ENCODE measurements at regions not wholly inside any gene's neighbourhood (a gene's known extent, or its start where the extent isn't known, plus 50 kb on each side); places are given as distances from the start of the nearest gene placed in this dataset.
"Not testable (repeated sequence)": the region's sequence is repeated elsewhere in the genome, so short reads cannot be mapped to it uniquely, and the experiment has no call there.

- no peak for DNase-seq (ENCODE audit: low read depth)
Observed at GRCh38 chr1:229156872-229157271, 114.0 kb upstream of the RAB4A start.

- DNase-seq (ENCODE audit: low read depth) = no peak
Observed at GRCh38 chr1:229157480-229157879, 113.4 kb upstream of the RAB4A start.

- no peak for DNase-seq (ENCODE audit: low read depth)
Observed at GRCh38 chr1:229158341-229158921, 112.5 kb upstream of the RAB4A start.

- no peak for DNase-seq (ENCODE audit: low read depth)
Observed at GRCh38 chr1:229158927-229159326, 112.0 kb upstream of the RAB4A start.

GRCh38 chr1:229159668-229160544 lies 111.0 kb upstream of the RAB4A start:
- DNase-seq (ENCODE audit: low read depth) = no peak

- no peak for DNase-seq (ENCODE audit: low read depth)
Observed at GRCh38 chr1:229161740-229162139, 109.2 kb upstream of the RAB4A start.

GRCh38 chr1:229162825-229163515 lies 107.9 kb upstream of the RAB4A start:
- no peak for DNase-seq (ENCODE audit: low read depth)

GRCh38 chr1:229164348-229164747 lies 106.6 kb upstream of the RAB4A start:
- no peak for DNase-seq (ENCODE audit: low read depth)

- DNase-seq (ENCODE audit: low read depth) = no peak
Observed at GRCh38 chr1:229164836-229165735, 105.8 kb upstream of the RAB4A start.

- DNase-seq (ENCODE audit: low read depth) = no peak
Observed at GRCh38 chr1:229167318-229167717, 103.6 kb upstream of the RAB4A start.

- DNase-seq (ENCODE audit: low read depth) = peak; percentile 24
Observed at GRCh38 chr1:229169399-229169798, 101.5 kb upstream of the RAB4A start.

GRCh38 chr1:229170274-229170673 lies 100.6 kb upstream of the RAB4A start:
- DNase-seq (ENCODE audit: low read depth) = no peak

- DNase-seq (ENCODE audit: low read depth) = no peak
Observed at GRCh38 chr1:229170778-229171505, 100.0 kb upstream of the RAB4A start.

- DNase-seq (ENCODE audit: low read depth) = no peak
Observed at GRCh38 chr1:229171934-229172333, 99.0 kb upstream of the RAB4A start.

GRCh38 chr1:229173491-229174476 lies 97.1 kb upstream of the RAB4A start:
- DNase-seq (ENCODE audit: low read depth) = not testable (repeated sequence)

- DNase-seq (ENCODE audit: low read depth) = not testable (repeated sequence)
Observed at GRCh38 chr1:229175297-229175696, 95.6 kb upstream of the RAB4A start.

GRCh38 chr1:229176457-229176856 lies 94.5 kb upstream of the RAB4A start:
- DNase-seq (ENCODE audit: low read depth) = not testable (repeated sequence)

GRCh38 chr1:229180161-229180560 lies 90.8 kb upstream of the RAB4A start:
- no peak for DNase-seq (ENCODE audit: low read depth)

- no peak for DNase-seq (ENCODE audit: low read depth)
Observed at GRCh38 chr1:229181419-229181818, 89.5 kb upstream of the RAB4A start.

GRCh38 chr1:229183588-229183987 lies 87.3 kb upstream of the RAB4A start:
- DNase-seq (ENCODE audit: low read depth) = no peak

Data from stromal cell of bone marrow (primary cell).